ENCODE measurements at regions not wholly inside any gene's neighbourhood (a gene's known extent, or its start where the extent isn't known, plus 50 kb on each side); places are given as distances from the start of the nearest gene placed in this dataset.

DNA sequence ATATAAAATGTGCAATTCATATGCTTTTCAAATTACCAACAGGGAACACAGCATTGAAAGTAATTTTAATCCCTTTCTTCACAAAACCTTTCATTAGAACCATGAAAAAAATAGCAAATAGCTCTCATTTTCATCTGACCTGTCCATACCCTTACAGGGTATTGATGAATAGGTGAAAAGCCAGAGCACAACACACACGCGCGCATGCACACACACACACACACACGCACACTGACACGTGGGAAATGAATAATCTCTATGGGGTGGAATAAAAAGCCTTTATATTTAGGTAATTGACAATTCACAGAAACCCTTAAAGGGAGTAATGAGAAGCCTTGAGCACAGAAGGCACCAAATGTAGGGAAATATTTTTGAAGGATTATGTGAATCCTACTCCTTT, 76.2 kb upstream of the POU2AF2 start:
- TF ChIP-seq CTCF (tag by site-specific recombination; IDR thresholded peaks at IDR 0.05) (no peak), ELK4 (IDR thresholded peaks at IDR 0.05; ENCODE audit: borderline replicate concordance, low read depth, low read length) (no peak), ZNF114 (tag by site-specific recombination; IDR thresholded peaks at IDR 0.05) (no peak), ZNF488 (tag by site-specific recombination; IDR thresholded peaks at IDR 0.05) (no peak), PBX3 (CRISPR knock-in tag; IDR thresholded peaks at IDR 0.05) (no peak), ZNF311 (tag by site-specific recombination; IDR thresholded peaks at IDR 0.05; ENCODE audit: borderline replicate concordance) (no peak), ZNF140 (tag by site-specific recombination; IDR thresholded peaks at IDR 0.05) (no peak)
